ENCODE measurements at regions not wholly inside any gene's neighbourhood (a gene's known extent, or its start where the extent isn't known, plus 50 kb on each side); places are given as distances from the start of the nearest gene placed in this dataset.

DNA sequence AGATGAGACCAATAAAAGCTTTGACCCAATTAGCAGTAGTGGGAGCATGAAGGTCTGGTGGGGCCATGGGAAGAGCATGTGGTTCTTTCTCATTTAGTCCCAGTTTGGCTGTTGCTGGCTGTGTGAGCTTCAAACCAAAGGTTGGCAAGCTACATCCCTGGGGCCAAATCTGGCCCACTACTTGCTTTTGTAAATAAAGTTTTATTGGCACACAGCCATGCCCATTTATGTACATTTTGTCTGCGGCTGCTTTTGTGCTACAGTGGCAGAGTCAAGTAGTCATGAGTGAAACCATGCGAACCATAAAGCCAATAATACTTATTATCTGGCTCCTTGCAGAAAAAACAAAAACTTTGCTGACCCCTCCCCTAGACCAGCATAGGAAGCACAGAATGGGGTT lies 196.9 kb downstream of the PRDM2 start:
- TF ChIP-seq EZH2 (IDR thresholded peaks at IDR 0.05; ENCODE audit: low read depth) = no peak
- TF ChIP-seq, protein P1, sequence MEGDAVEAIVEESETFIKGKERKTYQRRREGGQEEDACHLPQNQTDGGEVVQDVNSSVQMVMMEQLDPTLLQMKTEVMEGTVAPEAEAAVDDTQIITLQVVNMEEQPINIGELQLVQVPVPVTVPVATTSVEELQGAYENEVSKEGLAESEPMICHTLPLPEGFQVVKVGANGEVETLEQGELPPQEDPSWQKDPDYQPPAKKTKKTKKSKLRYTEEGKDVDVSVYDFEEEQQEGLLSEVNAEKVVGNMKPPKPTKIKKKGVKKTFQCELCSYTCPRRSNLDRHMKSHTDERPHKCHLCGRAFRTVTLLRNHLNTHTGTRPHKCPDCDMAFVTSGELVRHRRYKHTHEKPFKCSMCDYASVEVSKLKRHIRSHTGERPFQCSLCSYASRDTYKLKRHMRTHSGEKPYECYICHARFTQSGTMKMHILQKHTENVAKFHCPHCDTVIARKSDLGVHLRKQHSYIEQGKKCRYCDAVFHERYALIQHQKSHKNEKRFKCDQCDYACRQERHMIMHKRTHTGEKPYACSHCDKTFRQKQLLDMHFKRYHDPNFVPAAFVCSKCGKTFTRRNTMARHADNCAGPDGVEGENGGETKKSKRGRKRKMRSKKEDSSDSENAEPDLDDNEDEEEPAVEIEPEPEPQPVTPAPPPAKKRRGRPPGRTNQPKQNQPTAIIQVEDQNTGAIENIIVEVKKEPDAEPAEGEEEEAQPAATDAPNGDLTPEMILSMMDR (conservative IDR thresholded peaks at IDR 0.05) = no peak

DNA sequence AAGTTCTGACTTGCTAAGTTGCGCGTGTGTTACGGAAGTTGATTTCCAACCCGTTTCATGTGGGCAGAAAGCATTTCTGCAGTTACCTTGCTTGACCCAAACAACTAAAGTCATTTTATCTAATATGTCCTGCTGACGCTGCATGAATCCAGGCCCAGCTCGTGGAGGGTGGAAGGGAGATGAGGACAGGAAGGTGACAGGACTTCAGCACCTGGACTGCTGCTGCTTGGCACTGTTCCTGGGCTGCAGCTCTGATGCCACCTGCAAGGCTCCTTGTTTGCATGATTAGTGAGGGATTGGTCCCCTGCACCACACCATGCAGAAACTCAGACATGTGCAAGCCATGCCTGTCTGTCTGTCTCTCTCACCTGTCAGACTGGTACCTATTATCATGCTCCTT lies 198.4 kb downstream of the PRDM2 start:
- H4K20me1 ChIP-seq (ENCODE audit: insufficient read depth) = no peaks in the 10 kb centered on the region
- intact Hi-C loops (cut with micrococcal nuclease; ENCODE audit: unreplicated experiment) = no loop called here
- no peak overlapping the region for H3K27ac ChIP-seq
- no peaks in the 10 kb centered on the region for H3K4me1 ChIP-seq (replicated peaks; ENCODE audit: insufficient read depth)
- ChIA-PET CTCF (no interaction called here), POLR2A (ENCODE audit: unreplicated experiment) (no interaction called here)
- no peak for DNase-seq
- no peaks in the 10 kb centered on the region for H3K9me2 ChIP-seq (ENCODE audit: insufficient read depth)
- BruUV-seq (replicated peaks) = no TSS peak
- H3K79me2 ChIP-seq (ENCODE audit: low read depth) = no peaks in the 10 kb centered on the region
- no peaks in the 10 kb centered on the region for H3K9me3 ChIP-seq (ENCODE audit: insufficient read depth, low read depth)
- no peaks in the 10 kb centered on the region for H3K36me3 ChIP-seq (ENCODE audit: low read depth)
- no peaks in the 10 kb centered on the region for H3F3A ChIP-seq (ENCODE audit: insufficient read depth, low read depth)
- peaks cover 44% of the 10 kb centered on the region for H3K27me3 ChIP-seq (ENCODE audit: insufficient read depth, low read depth)
- H3K4me3 ChIP-seq = no peak overlapping the region
- TF ChIP-seq EZH2 (IDR thresholded peaks at IDR 0.05; ENCODE audit: low read depth) = no peak
- TF ChIP-seq, protein P1 (conservative IDR thresholded peaks at IDR 0.05) = no peak
- no peak overlapping the region for H3K4me2 ChIP-seq
- H2AFZ ChIP-seq = no peak overlapping the region

More for the DNA sequence above, 196.9 kb downstream of the PRDM2 start:
- Histone ChIP-seq H3K4me1 (replicated peaks; ENCODE audit: insufficient read depth) (no peaks in the 10 kb centered on the region), H3K27me3 (ENCODE audit: insufficient read depth, low read depth) (peaks cover 40% of the 10 kb centered on the region), H2AFZ (no peak overlapping the region), H4K20me1 (ENCODE audit: insufficient read depth) (no peaks in the 10 kb centered on the region), H3K79me2 (ENCODE audit: low read depth) (no peaks in the 10 kb centered on the region), H3K4me2 (no peak overlapping the region), H3F3A (ENCODE audit: insufficient read depth, low read depth) (no peaks in the 10 kb centered on the region), H3K4me3 (no peak overlapping the region), H3K9me3 (ENCODE audit: insufficient read depth, low read depth) (no peaks in the 10 kb centered on the region), H3K36me3 (ENCODE audit: low read depth) (no peaks in the 10 kb centered on the region), H3K27ac (no peak overlapping the region), H3K9me2 (ENCODE audit: insufficient read depth) (no peaks in the 10 kb centered on the region)
- ChIA-PET CTCF (no interaction called here), POLR2A (ENCODE audit: unreplicated experiment) (no interaction called here)
- intact Hi-C loops (cut with micrococcal nuclease; ENCODE audit: unreplicated experiment) = no loop called here
- no peak for DNase-seq
- no TSS peak for BruUV-seq (replicated peaks)

DNA sequence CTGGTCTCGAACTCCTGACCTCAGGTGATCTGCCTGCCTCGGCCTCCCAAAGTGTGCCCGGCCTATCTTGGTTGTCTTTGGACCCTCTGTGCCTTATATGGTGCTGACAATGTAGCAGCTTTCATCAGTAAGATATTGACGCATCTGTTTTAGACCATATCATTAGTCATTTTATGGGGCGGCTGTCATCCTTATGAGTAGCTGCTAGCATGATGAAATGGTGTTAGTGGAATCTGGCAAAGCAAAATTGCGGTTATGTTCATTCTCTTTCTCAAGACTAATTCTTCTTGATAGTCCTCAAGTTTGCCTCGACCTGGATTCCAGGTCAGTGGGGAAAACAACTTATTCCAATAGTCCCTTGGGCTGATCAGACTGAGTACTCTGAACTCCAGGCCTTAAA lies 199.9 kb downstream of the PRDM2 start:
- Histone ChIP-seq H3K27me3 (ENCODE audit: insufficient read depth, low read depth) (peaks cover 34% of the 10 kb centered on the region), H3K27ac (no peak overlapping the region), H3K9me2 (ENCODE audit: insufficient read depth) (no peaks in the 10 kb centered on the region), H4K20me1 (ENCODE audit: insufficient read depth) (no peaks in the 10 kb centered on the region), H3K4me2 (no peak overlapping the region), H3K9me3 (ENCODE audit: insufficient read depth, low read depth) (no peaks in the 10 kb centered on the region), H3K4me3 (no peak overlapping the region), H3F3A (ENCODE audit: insufficient read depth, low read depth) (no peaks in the 10 kb centered on the region), H3K36me3 (ENCODE audit: low read depth) (no peaks in the 10 kb centered on the region), H3K79me2 (ENCODE audit: low read depth) (no peaks in the 10 kb centered on the region), H3K4me1 (replicated peaks; ENCODE audit: insufficient read depth) (no peaks in the 10 kb centered on the region), H2AFZ (no peak overlapping the region)
- intact Hi-C loops (cut with micrococcal nuclease; ENCODE audit: unreplicated experiment) = no loop called here
- TF ChIP-seq, protein P1 (conservative IDR thresholded peaks at IDR 0.05) = no peak
- no peak for TF ChIP-seq EZH2 (IDR thresholded peaks at IDR 0.05; ENCODE audit: low read depth)
- BruUV-seq (replicated peaks) = no TSS peak
- POLR2A ChIA-PET (ENCODE audit: unreplicated experiment) = no interaction called here
- no peak for DNase-seq
- CTCF ChIA-PET = no interaction called here

Measured in PC-9 (cell line).